ENCODE measurements at regions not wholly inside any gene's neighbourhood (a gene's known extent, or its start where the extent isn't known, plus 50 kb on each side); places are given as distances from the start of the nearest gene placed in this dataset.

DNA sequence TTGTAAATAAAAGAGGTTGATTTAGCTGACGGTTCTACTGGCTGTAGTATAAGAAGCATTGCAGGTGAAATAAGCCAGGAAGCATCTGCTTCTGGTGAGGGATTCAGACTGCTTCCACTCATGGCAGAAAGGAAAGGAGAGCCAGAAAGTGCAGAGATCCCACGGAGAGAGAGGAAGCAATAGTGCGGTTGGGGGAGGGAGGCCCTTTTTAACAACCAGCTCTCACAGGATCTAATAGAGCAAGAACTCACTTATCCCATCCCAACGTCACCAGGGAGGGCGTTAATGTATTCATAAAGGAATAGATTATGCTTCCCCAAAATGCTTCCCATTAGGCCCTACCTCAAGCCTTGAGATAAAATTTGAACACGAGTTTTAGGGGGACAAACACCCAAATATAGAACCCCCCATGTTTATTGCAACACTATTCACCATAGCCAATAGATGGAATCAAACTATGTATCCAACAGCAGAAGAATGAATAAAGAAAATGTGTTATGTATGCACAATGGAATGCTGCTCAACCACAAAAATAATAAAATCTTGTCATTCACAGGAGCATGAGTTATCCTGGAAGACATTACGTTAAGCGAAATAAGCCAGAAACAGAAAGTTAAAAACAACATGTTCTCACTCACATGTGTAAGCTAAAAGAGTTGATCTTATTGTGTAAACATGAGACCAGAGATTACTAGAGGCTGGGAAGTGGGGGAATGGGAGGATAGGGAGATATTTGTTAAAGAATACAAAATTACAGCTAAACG, 908.3 kb upstream of the ANO3 start:
- TF ChIP-seq, protein P1, sequence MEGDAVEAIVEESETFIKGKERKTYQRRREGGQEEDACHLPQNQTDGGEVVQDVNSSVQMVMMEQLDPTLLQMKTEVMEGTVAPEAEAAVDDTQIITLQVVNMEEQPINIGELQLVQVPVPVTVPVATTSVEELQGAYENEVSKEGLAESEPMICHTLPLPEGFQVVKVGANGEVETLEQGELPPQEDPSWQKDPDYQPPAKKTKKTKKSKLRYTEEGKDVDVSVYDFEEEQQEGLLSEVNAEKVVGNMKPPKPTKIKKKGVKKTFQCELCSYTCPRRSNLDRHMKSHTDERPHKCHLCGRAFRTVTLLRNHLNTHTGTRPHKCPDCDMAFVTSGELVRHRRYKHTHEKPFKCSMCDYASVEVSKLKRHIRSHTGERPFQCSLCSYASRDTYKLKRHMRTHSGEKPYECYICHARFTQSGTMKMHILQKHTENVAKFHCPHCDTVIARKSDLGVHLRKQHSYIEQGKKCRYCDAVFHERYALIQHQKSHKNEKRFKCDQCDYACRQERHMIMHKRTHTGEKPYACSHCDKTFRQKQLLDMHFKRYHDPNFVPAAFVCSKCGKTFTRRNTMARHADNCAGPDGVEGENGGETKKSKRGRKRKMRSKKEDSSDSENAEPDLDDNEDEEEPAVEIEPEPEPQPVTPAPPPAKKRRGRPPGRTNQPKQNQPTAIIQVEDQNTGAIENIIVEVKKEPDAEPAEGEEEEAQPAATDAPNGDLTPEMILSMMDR (IDR thresholded peaks at IDR 0.05) = no peak
- TF ChIP-seq POLR2A (IDR thresholded peaks at IDR 0.05; ENCODE audit: low read depth) = no peak
- TF ChIP-seq POLR2AphosphoS5 (IDR thresholded peaks at IDR 0.05) = no peak
